GM12878 (cell line): ENCODE measurements at regions not wholly inside any gene's neighbourhood (a gene's known extent, or its start where the extent isn't known, plus 50 kb on each side); places are given as distances from the start of the nearest gene placed in this dataset.

Experiments
- ATAC-seq: fragments of 200-7000 bp; cut with Tn5 transposase; 3 replicates; pipeline ENCODE4 v1.9.1; 2020; ENCODE audit warnings: mild to moderate bottlenecking, moderate library complexity
- BruUV-seq: library from RNA; stranded (reverse); fragments of 400-500 nt; replicated peaks from 2 replicates; lab custom pipeline; 2021; lab: Mats Ljungman, UMichigan
- CTCF ChIA-PET: fragments of 300-600 bp; sonication (Branson Sonifier 250); formaldehyde crosslinking; extraction: SDS; loops from one replicate; lab custom pipeline; 2021; ENCODE audit warnings: inconsistent platforms; lab: Yijun Ruan, JAX
- POLR2A ChIA-PET: fragments of 350-600 bp; formaldehyde crosslinking; extraction: SDS; loops from one replicate; lab custom pipeline; 2021; ENCODE audit warnings: inconsistent platforms; lab: Charles Lee
- RAD21 ChIA-PET: fragments of 300-600 bp; sonication (Branson Sonifier 250); formaldehyde crosslinking; loops from one replicate; lab custom pipeline; 2023; ENCODE audit warnings: antibody characterized with exemption; ENCODE audit not compliant: unreplicated experiment; lab: Charles Lee
- SMC1A ChIA-PET: fragments of 300-600 bp; sonication (Branson Sonifier 250); formaldehyde crosslinking; loops from one replicate; lab custom pipeline; 2023; ENCODE audit not compliant: unreplicated experiment, uncharacterized antibody; lab: Charles Lee
- DNase-seq: peaks from one replicate; pipeline ENCODE4 v3.0.0-alpha.2; 2011; ENCODE audit warnings: low read depth, low spot score
- FAIRE-seq: peaks from 3 replicates; lab custom pipeline; 2011; peaks lifted over from hg19 to GRCh38; lab: Jason Lieb, UNC
- H2AFZ ChIP-seq: 2 replicates; pipeline ENCODE4 v1.6.0; 2011; ENCODE audit warnings: low read depth, low read length, control low read depth; ENCODE audit not compliant: control insufficient read depth
- H3K27ac ChIP-seq: 2 replicates; pipeline ENCODE4 v1.5.1; 2011; ENCODE audit warnings: control low read depth; ENCODE audit not compliant: control insufficient read depth, insufficient read depth
- H3K27me3 ChIP-seq, 2 experiments: replicated peaks in 1 of 2; 2 replicates each; pipeline versions ENCODE4 v1.6.0 to v1.6.1; 2011; ENCODE audit warnings: low read length in 1 of 2; ENCODE audit not compliant: control insufficient read depth in 2 of 2, insufficient read depth in 2 of 2
- H3K36me3 ChIP-seq, 2 experiments: 2 replicates each; pipeline ENCODE4 v1.5.1; 2011; ENCODE audit warnings: low read length in 1 of 2; ENCODE audit not compliant: control insufficient read depth in 2 of 2, insufficient read depth in 2 of 2
- H3K4me1 ChIP-seq: 2 replicates; pipeline ENCODE4 v1.6.1; 2011; ENCODE audit warnings: mild to moderate bottlenecking, low read length, moderate library complexity, mixed read lengths; ENCODE audit not compliant: control insufficient read depth, insufficient read depth
- H3K4me2 ChIP-seq: 2 replicates; pipeline ENCODE4 v1.6.0; 2011; ENCODE audit warnings: control low read depth; ENCODE audit not compliant: control insufficient read depth, insufficient read depth
- H3K4me3 ChIP-seq: fragments of 200-600 bp; sonication (generic); 2 replicates; pipeline ENCODE4 v1.5.1; 2016
- H3K79me2 ChIP-seq: 2 replicates; pipeline ENCODE4 v1.6.0; 2011; ENCODE audit warnings: low read length; ENCODE audit not compliant: control insufficient read depth, insufficient read depth
- H3K9ac ChIP-seq: 2 replicates; pipeline ENCODE4 v1.8.0; 2011; ENCODE audit warnings: low read length, control low read depth, mixed read lengths; ENCODE audit not compliant: control insufficient read depth, insufficient read depth
- H3K9me3 ChIP-seq: replicated peaks from 3 replicates; pipeline ENCODE4 v1.5.1; 2011; ENCODE audit warnings: mild to moderate bottlenecking, low read length; ENCODE audit not compliant: control insufficient read depth, insufficient read depth
- H4K20me1 ChIP-seq: 2 replicates; pipeline ENCODE4 v1.6.0; 2011; ENCODE audit not compliant: control insufficient read depth, insufficient read depth
- CHD2 ChIP-seq: IDR thresholded peaks from 2 replicates; pipeline ENCODE4 v1.6.1; 2011; ENCODE audit warnings: low read depth, low read length, improper control_type of control experiment, borderline replicate concordance
- DPF2 ChIP-seq: fragments of 450-650 bp; IDR thresholded peaks from 2 replicates; pipeline ENCODE4 v1.6.1; 2017; ENCODE audit warnings: mild to moderate bottlenecking
- E2F8 ChIP-seq: fragments of 450-650 bp; IDR thresholded peaks from 2 replicates; pipeline ENCODE4 v1.6.1; 2018; ENCODE audit warnings: mild to moderate bottlenecking, low read depth, moderate library complexity; ENCODE audit not compliant: partially characterized antibody
- FOS ChIP-seq: IDR thresholded peaks from 3 replicates; pipeline ENCODE4 v1.6.1; 2011; ENCODE audit warnings: borderline replicate concordance; ENCODE audit not compliant: insufficient read length; ENCODE audit errors: extremely low read depth
- MYC ChIP-seq: IDR thresholded peaks from 2 replicates; pipeline ENCODE4 v1.6.1; 2011; ENCODE audit warnings: mild to moderate bottlenecking, low read length, moderate library complexity, inconsistent platforms; ENCODE audit not compliant: insufficient read depth, insufficient replicate concordance, insufficient read length, severe bottlenecking
- NFIC ChIP-seq: IDR thresholded peaks from 2 replicates; pipeline ENCODE4 v1.6.1; 2012; ENCODE audit warnings: low read depth, mild to moderate bottlenecking, inconsistent platforms, low read length, moderate library complexity
- NR2C1 ChIP-seq: fragments of 450-650 bp; IDR thresholded peaks from 2 replicates; pipeline ENCODE4 v1.6.1; 2017; ENCODE audit warnings: antibody characterized with exemption, mild to moderate bottlenecking, moderate library complexity
- PAX8 ChIP-seq: fragments of 450-650 bp; IDR thresholded peaks from 2 replicates; pipeline ENCODE4 v1.6.1; 2017; ENCODE audit warnings: mild to moderate bottlenecking, moderate library complexity
- POLR2AphosphoS2 ChIP-seq: IDR thresholded peaks from 2 replicates; pipeline ENCODE4 v1.6.1; 2011; ENCODE audit warnings: low read depth, mild to moderate bottlenecking, low read length, improper control_type of control experiment, moderate library complexity
- RAD51 ChIP-seq: fragments of 450-650 bp; IDR thresholded peaks from 2 replicates; pipeline ENCODE4 v1.6.1; 2016; ENCODE audit warnings: moderate library complexity, mild to moderate bottlenecking, inconsistent platforms
- RBBP5 ChIP-seq: fragments of 200-600 bp; sonication (generic); conservative IDR thresholded peaks from 2 replicates; pipeline ENCODE4 v1.6.1; 2016
- SIX5 ChIP-seq: IDR thresholded peaks from 2 replicates; pipeline ENCODE4 v1.6.1; 2011; ENCODE audit warnings: mild to moderate bottlenecking, low read depth, low read length, moderate library complexity; ENCODE audit not compliant: severe bottlenecking
- SMC3 ChIP-seq: IDR thresholded peaks from 2 replicates; pipeline ENCODE4 v1.6.1; 2011; ENCODE audit warnings: low read length, improper control_type of control experiment, borderline replicate concordance
- USF2 ChIP-seq: IDR thresholded peaks from 2 replicates; pipeline ENCODE4 v1.6.1; 2011; ENCODE audit warnings: low read depth, low read length, improper control_type of control experiment, borderline replicate concordance
- ZNF622 ChIP-seq: fragments of 450-650 bp; IDR thresholded peaks from 2 replicates; pipeline ENCODE4 v1.6.1; 2017; ENCODE audit warnings: mild to moderate bottlenecking, inconsistent platforms
- ZZZ3 ChIP-seq: IDR thresholded peaks from 2 replicates; pipeline ENCODE4 v1.6.1; 2011; ENCODE audit warnings: low read depth; ENCODE audit not compliant: control insufficient read depth, insufficient read length
- WGBS: methylation state at CpG from one replicate; pipeline ENCODE4 v1.1.6; 2016; ENCODE audit warnings: low lambda C conversion rate; ENCODE audit not compliant: insufficient replicate concordance, insufficient coverage; ENCODE audit errors: missing lambda C conversion rate; 5-methylcytosine and 5-hydroxymethylcytosine counted together
- in situ Hi-C: fragments of 300-500 bp; cut with MboI; formaldehyde crosslinking; loops from 9 replicates; pipeline ENCODE4 v1.14.3; 2018; ENCODE audit warnings: mixed read lengths
- intact Hi-C: fragments of 100-400 bp; cut with micrococcal nuclease; formaldehyde crosslinking; loops from one replicate; pipeline ENCODE4 v1.14.2; 2022; ENCODE audit not compliant: unreplicated experiment
- TF ChIP-seq, protein P1 (sequence below): fragments of 450-650 bp; formaldehyde crosslinking; IDR thresholded peaks from 2 replicates; pipeline ENCODE4 v1.4.0; 2022; ENCODE audit warnings: mild to moderate bottlenecking, moderate library complexity

GRCh38 chr6:11865680-11866300 lies 87.2 kb upstream of the ADTRP start:
- no peaks in the 10 kb centered on the region for H3K4me1 ChIP-seq
- DNase-seq (no peak), FAIRE-seq (no peak), ATAC-seq (no peak)
- no peak overlapping the region for H3K27ac ChIP-seq
- ChIA-PET RAD21 (no interaction called here), CTCF (interaction anchor here (0.7 to 1.5 kb wide), 3 partner anchors 9 to 37 kb away, joined by 3 read pairs; no protein-coding TSS in a partner anchor), POLR2A (no interaction called here), SMC1A (interaction anchor here (1.1 to 2.8 kb wide), 2 partner anchors 10 to 28 kb away, joined by 3 to 19 read pairs; no protein-coding TSS in a partner anchor)
- no peaks in the 10 kb centered on the region for H3K27me3 ChIP-seq
- H4K20me1 ChIP-seq: no peaks in the 10 kb centered on the region
- no peak overlapping the region for H2AFZ ChIP-seq
- no TSS peak for BruUV-seq
- no peak overlapping the region for H3K4me2 ChIP-seq
- intact Hi-C loops: no loop called here
- no peak overlapping the region for H3K9ac ChIP-seq
- H3K4me3 ChIP-seq: no peak overlapping the region
- WGBS: 96% methylated on average over 8 of the region's 8 CpGs
- in situ Hi-C loops: no loop called here
- H3K9me3 ChIP-seq: peaks cover 8% of the 10 kb centered on the region
- no peaks in the 10 kb centered on the region for H3K79me2 ChIP-seq
- H3K36me3 ChIP-seq: no peaks in the 10 kb centered on the region
- TF ChIP-seq E2F8 (no peak), SMC3 (no peak), POLR2AphosphoS2 (no peak), USF2 (no peak), RAD51 (no peak), RBBP5 (no peak), PAX8 (no peak), CHD2 (no peak), ZZZ3 (no peak), MYC (no peak), SIX5 (no peak), ZNF622 (no peak), NR2C1 (no peak), NFIC (no peak), FOS (no peak), DPF2 (no peak)
- TF ChIP-seq, protein P1, sequence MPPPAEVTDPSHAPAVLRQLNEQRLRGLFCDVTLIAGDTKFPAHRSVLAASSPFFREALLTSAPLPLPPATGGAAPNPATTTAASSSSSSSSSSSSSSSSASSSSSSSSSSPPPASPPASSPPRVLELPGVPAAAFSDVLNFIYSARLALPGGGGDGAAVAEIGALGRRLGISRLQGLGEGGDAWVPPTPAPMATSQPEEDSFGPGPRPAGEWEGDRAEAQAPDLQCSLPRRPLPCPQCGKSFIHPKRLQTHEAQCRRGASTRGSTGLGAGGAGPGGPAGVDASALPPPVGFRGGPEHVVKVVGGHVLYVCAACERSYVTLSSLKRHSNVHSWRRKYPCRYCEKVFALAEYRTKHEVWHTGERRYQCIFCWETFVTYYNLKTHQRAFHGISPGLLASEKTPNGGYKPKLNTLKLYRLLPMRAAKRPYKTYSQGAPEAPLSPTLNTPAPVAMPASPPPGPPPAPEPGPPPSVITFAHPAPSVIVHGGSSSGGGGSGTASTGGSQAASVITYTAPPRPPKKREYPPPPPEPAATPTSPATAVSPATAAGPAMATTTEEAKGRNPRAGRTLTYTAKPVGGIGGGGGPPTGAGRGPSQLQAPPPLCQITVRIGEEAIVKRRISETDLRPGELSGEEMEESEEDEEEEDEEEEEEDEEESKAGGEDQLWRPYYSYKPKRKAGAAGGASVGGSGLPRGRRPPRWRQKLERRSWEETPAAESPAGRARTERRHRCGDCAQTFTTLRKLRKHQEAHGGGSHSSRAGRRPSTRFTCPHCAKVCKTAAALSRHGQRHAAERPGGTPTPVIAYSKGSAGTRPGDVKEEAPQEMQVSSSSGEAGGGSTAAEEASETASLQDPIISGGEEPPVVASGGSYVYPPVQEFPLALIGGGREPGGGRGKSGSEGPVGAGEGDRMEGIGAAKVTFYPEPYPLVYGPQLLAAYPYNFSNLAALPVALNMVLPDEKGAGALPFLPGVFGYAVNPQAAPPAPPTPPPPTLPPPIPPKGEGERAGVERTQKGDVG (CRISPR knock-in tag): no peak
